ENCODE measurements at regions not wholly inside any gene's neighbourhood (a gene's known extent, or its start where the extent isn't known, plus 50 kb on each side); places are given as distances from the start of the nearest gene placed in this dataset.

DNA sequence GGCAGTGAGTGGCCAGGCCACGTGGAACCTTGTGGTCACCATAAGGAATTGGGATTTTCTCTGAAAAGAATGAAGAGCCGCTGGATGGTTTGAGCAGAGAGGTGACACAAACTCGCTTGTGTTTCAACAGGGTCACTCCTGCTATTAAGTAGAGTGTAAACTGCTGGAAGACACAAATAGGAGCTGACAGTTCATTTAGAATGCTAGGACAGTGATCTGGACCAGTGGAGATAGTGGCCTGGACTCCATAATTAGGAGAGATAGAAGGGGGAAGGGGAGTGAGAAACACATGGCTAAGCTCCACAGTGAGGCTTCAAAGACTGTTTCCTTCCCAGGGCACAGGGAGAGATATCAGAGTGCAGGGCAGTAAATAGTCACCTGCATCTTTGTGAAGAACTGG is 381.1 kb upstream of the ST6GAL2 start:
- TF ChIP-seq CTCF (IDR thresholded peaks at IDR 0.05; ENCODE audit: borderline replicate concordance, extremely low read depth, low read length, poor library complexity, severe bottlenecking) (no peak), EZH2 (IDR thresholded peaks at IDR 0.05; ENCODE audit: borderline replicate concordance, low read depth, low read length, severe bottlenecking) (no peak)
